GM12878 (cell line): ENCODE measurements at regions not wholly inside any gene's neighbourhood (a gene's known extent, or its start where the extent isn't known, plus 50 kb on each side); places are given as distances from the start of the nearest gene placed in this dataset.

ENCODE experiments used
- ATAC-seq: fragments of 200-7000 bp; cut with Tn5 transposase; 3 replicates; pipeline ENCODE4 v1.9.1; 2020; ENCODE audit warnings: mild to moderate bottlenecking, moderate library complexity
- BruUV-seq: library from RNA; stranded (reverse); fragments of 400-500 nt; replicated peaks from 2 replicates; lab custom pipeline; 2021; lab: Mats Ljungman, UMichigan
- CTCF ChIA-PET: fragments of 300-600 bp; sonication (Branson Sonifier 250); formaldehyde crosslinking; extraction: SDS; loops from one replicate; lab custom pipeline; 2021; ENCODE audit warnings: inconsistent platforms; lab: Yijun Ruan, JAX
- POLR2A ChIA-PET: fragments of 350-600 bp; formaldehyde crosslinking; extraction: SDS; loops from one replicate; lab custom pipeline; 2021; ENCODE audit warnings: inconsistent platforms; lab: Charles Lee
- RAD21 ChIA-PET: fragments of 300-600 bp; sonication (Branson Sonifier 250); formaldehyde crosslinking; loops from one replicate; lab custom pipeline; 2023; ENCODE audit warnings: antibody characterized with exemption; ENCODE audit not compliant: unreplicated experiment; lab: Charles Lee
- SMC1A ChIA-PET: fragments of 300-600 bp; sonication (Branson Sonifier 250); formaldehyde crosslinking; loops from one replicate; lab custom pipeline; 2023; ENCODE audit not compliant: unreplicated experiment, uncharacterized antibody; lab: Charles Lee
- DNase-seq: peaks from one replicate; pipeline ENCODE4 v3.0.0-alpha.2; 2011; ENCODE audit warnings: low read depth, low spot score
- FAIRE-seq: peaks from 3 replicates; lab custom pipeline; 2011; peaks lifted over from hg19 to GRCh38; lab: Jason Lieb, UNC
- H2AFZ ChIP-seq: 2 replicates; pipeline ENCODE4 v1.6.0; 2011; ENCODE audit warnings: low read depth, low read length, control low read depth; ENCODE audit not compliant: control insufficient read depth
- H3K27ac ChIP-seq: 2 replicates; pipeline ENCODE4 v1.5.1; 2011; ENCODE audit warnings: control low read depth; ENCODE audit not compliant: control insufficient read depth, insufficient read depth
- H3K27me3 ChIP-seq, 2 experiments: replicated peaks in 1 of 2; 2 replicates each; pipeline versions ENCODE4 v1.6.0 to v1.6.1; 2011; ENCODE audit warnings: low read length in 1 of 2; ENCODE audit not compliant: control insufficient read depth in 2 of 2, insufficient read depth in 2 of 2
- H3K36me3 ChIP-seq, 2 experiments: 2 replicates each; pipeline ENCODE4 v1.5.1; 2011; ENCODE audit warnings: low read length in 1 of 2; ENCODE audit not compliant: control insufficient read depth in 2 of 2, insufficient read depth in 2 of 2
- H3K4me1 ChIP-seq: 2 replicates; pipeline ENCODE4 v1.6.1; 2011; ENCODE audit warnings: mild to moderate bottlenecking, low read length, moderate library complexity, mixed read lengths; ENCODE audit not compliant: control insufficient read depth, insufficient read depth
- H3K4me2 ChIP-seq: 2 replicates; pipeline ENCODE4 v1.6.0; 2011; ENCODE audit warnings: control low read depth; ENCODE audit not compliant: control insufficient read depth, insufficient read depth
- H3K4me3 ChIP-seq: fragments of 200-600 bp; sonication (generic); 2 replicates; pipeline ENCODE4 v1.5.1; 2016
- H3K79me2 ChIP-seq: 2 replicates; pipeline ENCODE4 v1.6.0; 2011; ENCODE audit warnings: low read length; ENCODE audit not compliant: control insufficient read depth, insufficient read depth
- H3K9ac ChIP-seq: 2 replicates; pipeline ENCODE4 v1.8.0; 2011; ENCODE audit warnings: low read length, control low read depth, mixed read lengths; ENCODE audit not compliant: control insufficient read depth, insufficient read depth
- H3K9me3 ChIP-seq: replicated peaks from 3 replicates; pipeline ENCODE4 v1.5.1; 2011; ENCODE audit warnings: mild to moderate bottlenecking, low read length; ENCODE audit not compliant: control insufficient read depth, insufficient read depth
- H4K20me1 ChIP-seq: 2 replicates; pipeline ENCODE4 v1.6.0; 2011; ENCODE audit not compliant: control insufficient read depth, insufficient read depth
- BCL11A ChIP-seq: IDR thresholded peaks from 2 replicates; pipeline ENCODE4 v1.6.1; 2011; ENCODE audit warnings: low read depth, low read length
- CBFB ChIP-seq: IDR thresholded peaks from 2 replicates; pipeline ENCODE4 v1.6.1; 2016; ENCODE audit warnings: antibody characterized with exemption, low read depth
- CBX3 ChIP-seq: fragments of 200-600 bp; sonication (generic); IDR thresholded peaks from 2 replicates; pipeline ENCODE4 v1.6.1; 2016; ENCODE audit warnings: low read depth, borderline replicate concordance
- E4F1 ChIP-seq: fragments of 450-650 bp; IDR thresholded peaks from 2 replicates; pipeline ENCODE4 v1.6.1; 2018; ENCODE audit warnings: borderline replicate concordance, mild to moderate bottlenecking; ENCODE audit not compliant: partially characterized antibody
- KAT2A ChIP-seq: conservative IDR thresholded peaks from 2 replicates; pipeline ENCODE4 v1.6.1; 2011; ENCODE audit warnings: low read depth, low read length; ENCODE audit not compliant: control insufficient read depth
- MXI1 ChIP-seq: fragments of 150-350 bp; IDR thresholded peaks from 2 replicates; pipeline ENCODE4 v1.6.1; 2011; ENCODE audit warnings: low read depth, mild to moderate bottlenecking, inconsistent platforms, low read length, improper control_type of control experiment
- NFYA ChIP-seq: IDR thresholded peaks from 2 replicates; pipeline ENCODE4 v1.6.1; 2011; ENCODE audit warnings: low read depth, mild to moderate bottlenecking, low read length, improper control_type of control experiment, borderline replicate concordance
- NFYB ChIP-seq: IDR thresholded peaks from 2 replicates; pipeline ENCODE4 v1.6.1; 2011; ENCODE audit warnings: low read depth, mild to moderate bottlenecking, low read length, improper control_type of control experiment, moderate library complexity; ENCODE audit not compliant: insufficient read depth
- RUNX3 ChIP-seq: IDR thresholded peaks from 2 replicates; pipeline ENCODE4 v1.6.1; 2012; ENCODE audit warnings: low read length, inconsistent platforms
- SMAD1 ChIP-seq: fragments of 450-650 bp; IDR thresholded peaks from 2 replicates; pipeline ENCODE4 v1.6.1; 2018; ENCODE audit warnings: mild to moderate bottlenecking, low read depth; ENCODE audit not compliant: partially characterized antibody
- SRF ChIP-seq, 2 experiments: IDR thresholded peaks; 2 replicates each; pipeline ENCODE4 v1.6.1; 2011; ENCODE audit warnings: low read depth in 2 of 2, low read length in 2 of 2, mild to moderate bottlenecking in 1 of 2, moderate library complexity in 1 of 2
- ZNF217 ChIP-seq: fragments of 450-650 bp; IDR thresholded peaks from 2 replicates; pipeline ENCODE4 v1.6.1; 2017; ENCODE audit warnings: antibody characterized with exemption, mild to moderate bottlenecking
- ZSCAN29 ChIP-seq: fragments of 450-650 bp; IDR thresholded peaks from 2 replicates; pipeline ENCODE4 v1.6.1; 2017; ENCODE audit warnings: mild to moderate bottlenecking, moderate library complexity
- WGBS: methylation state at CpG from one replicate; pipeline ENCODE4 v1.1.6; 2016; ENCODE audit warnings: low lambda C conversion rate; ENCODE audit not compliant: insufficient replicate concordance, insufficient coverage; ENCODE audit errors: missing lambda C conversion rate; 5-methylcytosine and 5-hydroxymethylcytosine counted together
- in situ Hi-C: fragments of 300-500 bp; cut with MboI; formaldehyde crosslinking; loops from 9 replicates; pipeline ENCODE4 v1.14.3; 2018; ENCODE audit warnings: mixed read lengths
- intact Hi-C: fragments of 100-400 bp; cut with micrococcal nuclease; formaldehyde crosslinking; loops from one replicate; pipeline ENCODE4 v1.14.2; 2022; ENCODE audit not compliant: unreplicated experiment
- TF ChIP-seq, protein P1 (sequence below): fragments of 450-650 bp; IDR thresholded peaks from 2 replicates; pipeline ENCODE4 v1.6.1; 2017; ENCODE audit warnings: mild to moderate bottlenecking, low read depth, inconsistent platforms; ENCODE audit not compliant: poor library complexity, severe bottlenecking

GRCh38 chr14:54148251-54148650 is 191.6 kb upstream of the BMP4 start (continued):
- TF ChIP-seq NFYB, result no peak
- TF ChIP-seq, protein P1, sequence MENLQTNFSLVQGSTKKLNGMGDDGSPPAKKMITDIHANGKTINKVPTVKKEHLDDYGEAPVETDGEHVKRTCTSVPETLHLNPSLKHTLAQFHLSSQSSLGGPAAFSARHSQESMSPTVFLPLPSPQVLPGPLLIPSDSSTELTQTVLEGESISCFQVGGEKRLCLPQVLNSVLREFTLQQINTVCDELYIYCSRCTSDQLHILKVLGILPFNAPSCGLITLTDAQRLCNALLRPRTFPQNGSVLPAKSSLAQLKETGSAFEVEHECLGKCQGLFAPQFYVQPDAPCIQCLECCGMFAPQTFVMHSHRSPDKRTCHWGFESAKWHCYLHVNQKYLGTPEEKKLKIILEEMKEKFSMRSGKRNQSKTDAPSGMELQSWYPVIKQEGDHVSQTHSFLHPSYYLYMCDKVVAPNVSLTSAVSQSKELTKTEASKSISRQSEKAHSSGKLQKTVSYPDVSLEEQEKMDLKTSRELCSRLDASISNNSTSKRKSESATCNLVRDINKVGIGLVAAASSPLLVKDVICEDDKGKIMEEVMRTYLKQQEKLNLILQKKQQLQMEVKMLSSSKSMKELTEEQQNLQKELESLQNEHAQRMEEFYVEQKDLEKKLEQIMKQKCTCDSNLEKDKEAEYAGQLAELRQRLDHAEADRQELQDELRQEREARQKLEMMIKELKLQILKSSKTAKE, result no peak
- TF ChIP-seq MXI1, result no peak
- no peak for TF ChIP-seq SRF (IDR thresholded peaks at IDR 0.05; ENCODE audit: low read depth in 2 of 2, low read length in 2 of 2)
- no peak for TF ChIP-seq CBFB
- TF ChIP-seq SMAD1, result no peak
- no peak for TF ChIP-seq ZSCAN29
- no peak for TF ChIP-seq E4F1
- TF ChIP-seq BCL11A, result no peak
- TF ChIP-seq, all 136 proteins: peak for 0

- no peaks in the 10 kb centered on the region for H4K20me1 ChIP-seq
- FAIRE-seq (no peak), DNase-seq (no peak), ATAC-seq (no peak)
- H3K4me3 ChIP-seq, result no peak overlapping the region
- H3K9me3 ChIP-seq, result no peaks in the 10 kb centered on the region
- no peaks in the 10 kb centered on the region for H3K36me3 ChIP-seq
- H3K9ac ChIP-seq, result no peak overlapping the region
- H3K4me1 ChIP-seq, result no peaks in the 10 kb centered on the region
- CTCF ChIA-PET, result no interaction called here
- RAD21 ChIA-PET, result no interaction called here
- POLR2A ChIA-PET, result no interaction called here
- intact Hi-C loops, result no loop called here
- H3K27ac ChIP-seq, result no peak overlapping the region
- no peak overlapping the region for H2AFZ ChIP-seq
- no peaks in the 10 kb centered on the region for H3K79me2 ChIP-seq
- H3K4me2 ChIP-seq, result no peak overlapping the region
- WGBS, result 75% methylated on average over 8 of the region's 8 CpGs
- SMC1A ChIA-PET, result no interaction called here
- BruUV-seq, result no TSS peak
- in situ Hi-C loops, result no loop called here
- TF ChIP-seq ZNF217 (no peak), KAT2A (no peak), RUNX3 (no peak), CBX3 (no peak), NFYA (no peak)
- H3K27me3 ChIP-seq, result no peaks in the 10 kb centered on the region
Measured at GRCh38 chr14:54152351-54152750, 195.7 kb upstream of the BMP4 start.
